Psoas muscle (tissue), 7 donors: ENCODE measurements at regions not wholly inside any gene's neighbourhood (a gene's known extent, or its start where the extent isn't known, plus 50 kb on each side); places are given as distances from the start of the nearest gene placed in this dataset.

Experiments
- ATAC-seq, 4 donors: fragments of 200-7000 bp; cut with Tn5 transposase; one replicate each; pipeline ENCODE4 v1.9.1; 2020; ENCODE audit warnings: moderate library complexity in 3 of 4, mild to moderate bottlenecking in 2 of 4
- DNase-seq, 2 donors: peaks; one replicate each; pipeline ENCODE4 v3.0.0-alpha.2; 2020
- H3K27ac ChIP-seq: fragments of 200-600 bp; one replicate; pipeline ENCODE4 v1.8.0; 2022
- H3K27me3 ChIP-seq, 3 donors: fragments of 200-600 bp in 1 of 3; one replicate each; pipeline versions ENCODE4 v1.6.1 to v1.8.0; 2013 to 2022; ENCODE audit warnings: low read length in 2 of 3, mild to moderate bottlenecking in 2 of 3, moderate library complexity in 1 of 3; ENCODE audit not compliant: insufficient read depth in 3 of 3
- H3K36me3 ChIP-seq, 2 donors: fragments of 200-600 bp in 1 of 2; one replicate each; pipeline versions ENCODE4 v1.6.1 to v1.8.0; 2013 to 2022; ENCODE audit warnings: low read depth in 1 of 2, mild to moderate bottlenecking in 1 of 2, moderate library complexity in 1 of 2; ENCODE audit not compliant: insufficient read depth in 1 of 2
- H3K4me1 ChIP-seq: fragments of 200-600 bp; one replicate; pipeline ENCODE4 v1.8.0; 2022
- H3K4me3 ChIP-seq: fragments of 200-600 bp; one replicate; pipeline ENCODE4 v1.8.0; 2022; ENCODE audit warnings: mild to moderate bottlenecking
- H3K9me3 ChIP-seq: fragments of 200-600 bp; one replicate; pipeline ENCODE4 v1.8.0; 2022
- CTCF ChIP-seq: fragments of 200-600 bp; IDR thresholded peaks from one replicate; pipeline ENCODE4 v1.8.0; 2022; ENCODE audit warnings: antibody characterized with exemption
- WGBS, 3 donors: extraction: QIAGEN DNeasy Blood & Tissue Kit; methylation state at CpG; one replicate each; pipeline versions ENCODE4 v1.1.6 to v1.1.7; 2013; 5-methylcytosine and 5-hydroxymethylcytosine counted together
- intact Hi-C, 2 donors: fragments of 100-400 bp; cut with DNase I; formaldehyde crosslinking; loops; one replicate each; pipeline versions ENCODE4 v1.11.0 to v1.14.2; 2022
- donor health status: healthy with polysubstance abuse.
- donor health status: DM: no; HTN: no; CAD: no; lungs with moderate emphysema.
- donor health status: Bipolar disorder and iron deficiency.
- donor health status: healthy.
- donor health status: DM: yes; HTN: yes; CAD: no.
- donor health status: DM: no; HTN: no; CAD: no.
- donor health status: DM: yes; HTN: yes; CAD: no.

GRCh38 chr5:30098940-30099339, 1094.5 kb upstream of the CDH6 start:
- H3K27me3 ChIP-seq, result no peaks in the 10 kb centered on the region
- 73 to 75% (median 75%) methylated on average over 3 of the region's 3 CpGs for WGBS, 3 donors
- no peak for ATAC-seq
- H3K9me3 ChIP-seq, result no peaks in the 10 kb centered on the region
- DNase-seq, result no peak
- no peak for TF ChIP-seq CTCF
- H3K27ac ChIP-seq, result no peak overlapping the region
- no peaks in the 10 kb centered on the region for H3K36me3 ChIP-seq
- intact Hi-C loops, result no loop called here
- no peaks in the 10 kb centered on the region for H3K4me1 ChIP-seq
- H3K4me3 ChIP-seq, result no peak overlapping the region

DNA sequence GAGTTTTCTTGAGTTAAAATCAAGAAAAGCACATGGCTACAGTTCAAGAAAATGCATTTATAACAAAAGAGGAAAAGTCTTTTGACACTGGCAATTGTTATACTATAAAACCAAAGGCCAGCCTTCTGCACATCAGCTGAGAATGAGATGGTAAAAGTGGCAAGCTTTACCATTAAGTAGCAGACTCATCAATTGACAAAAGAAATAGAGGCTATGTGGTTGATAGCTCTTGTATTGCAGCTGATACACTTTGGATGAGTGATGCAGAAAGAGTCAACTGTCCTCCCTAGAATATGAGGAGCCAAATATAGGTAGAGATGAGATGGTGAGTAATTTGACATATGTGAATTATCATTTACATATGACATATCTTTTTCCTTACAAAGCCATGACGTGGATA, 1100.9 kb upstream of the CDH6 start:
- intact Hi-C loops, result no loop called here
- no peak for TF ChIP-seq CTCF
- no peaks in the 10 kb centered on the region for H3K36me3 ChIP-seq
- no peak overlapping the region for H3K27ac ChIP-seq
- ATAC-seq (no peak), DNase-seq (no peak)
- H3K4me3 ChIP-seq, result no peak overlapping the region
- H3K9me3 ChIP-seq, result no peaks in the 10 kb centered on the region
- no peaks in the 10 kb centered on the region for H3K27me3 ChIP-seq
- 48 to 53% (median 48%) methylated on average over 1 of the region's 1 CpG for WGBS, 3 donors
- H3K4me1 ChIP-seq, result no peaks in the 10 kb centered on the region

- Histone ChIP-seq H3K27me3 (no peaks in the 10 kb centered on the region), H3K4me3 (no peak overlapping the region), H3K27ac (no peak overlapping the region), H3K4me1 (no peaks in the 10 kb centered on the region), H3K36me3 (no peaks in the 10 kb centered on the region), H3K9me3 (no peaks in the 10 kb centered on the region)
- DNase-seq, result peak in 1 of 2 donors; percentile 12
- TF ChIP-seq CTCF, result no peak
- intact Hi-C loops, result no loop called here
- ATAC-seq, result no peak
- WGBS, 3 donors, result 84 to 87% (median 85%) methylated on average over 18 of the region's 18 CpGs
Measured at GRCh38 chr5:30069441-30070263, 1123.8 kb upstream of the CDH6 start.

DNA sequence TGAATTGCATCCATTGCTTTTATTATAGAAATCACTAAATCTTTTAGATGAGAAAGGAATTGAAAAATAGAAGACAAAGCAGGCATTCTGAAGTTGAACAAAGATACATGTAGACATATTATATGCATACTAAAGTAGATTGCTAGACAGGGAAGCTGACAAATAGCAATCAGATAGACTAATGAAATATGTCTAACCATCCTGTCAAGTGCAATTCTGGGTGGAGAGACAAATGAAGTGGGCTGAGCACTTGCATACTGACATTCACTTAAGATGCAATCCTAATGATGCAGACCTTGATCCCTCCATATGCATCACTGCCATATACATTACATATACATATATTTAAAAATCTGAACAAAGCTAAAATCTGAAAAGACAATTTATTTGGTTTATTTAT, 1130.0 kb upstream of the CDH6 start:
- Histone ChIP-seq H3K36me3 (no peaks in the 10 kb centered on the region), H3K27me3 (no peaks in the 10 kb centered on the region), H3K4me3 (no peak overlapping the region), H3K9me3 (no peaks in the 10 kb centered on the region), H3K27ac (no peak overlapping the region), H3K4me1 (no peaks in the 10 kb centered on the region)
- no peak for TF ChIP-seq CTCF
- DNase-seq (no peak), ATAC-seq (no peak)
- intact Hi-C loops, result no loop called here

- intact Hi-C loops, result no loop called here
- Histone ChIP-seq H3K4me3 (no peak overlapping the region), H3K27ac (no peak overlapping the region), H3K36me3 (no peaks in the 10 kb centered on the region), H3K4me1 (no peaks in the 10 kb centered on the region), H3K27me3 (no peaks in the 10 kb centered on the region), H3K9me3 (no peaks in the 10 kb centered on the region)
- DNase-seq (no peak), ATAC-seq (no peak)
- TF ChIP-seq CTCF, result no peak
- WGBS, 3 donors, result 70 to 81% (median 79%) methylated on average over 2 of the region's 2 CpGs
Measured at GRCh38 chr5:30051976-30052375, 1141.5 kb upstream of the CDH6 start.
